HEK293T (cell line): ENCODE measurements at regions not wholly inside any gene's neighbourhood (a gene's known extent, or its start where the extent isn't known, plus 50 kb on each side); places are given as distances from the start of the nearest gene placed in this dataset.

Source experiments
- FOXK2 ChIP-seq: fragments of 450-650 bp; IDR thresholded peaks from 2 replicates; pipeline ENCODE4 v1.6.1; 2016; ENCODE audit warnings: mild to moderate bottlenecking
- SUZ12 ChIP-seq: fragments of 450-650 bp; IDR thresholded peaks from 2 replicates; pipeline ENCODE4 v1.6.1; 2016; ENCODE audit warnings: mild to moderate bottlenecking
- TARDBP ChIP-seq: fragments of 450-650 bp; IDR thresholded peaks from 2 replicates; pipeline ENCODE4 v1.6.1; 2016

DNA sequence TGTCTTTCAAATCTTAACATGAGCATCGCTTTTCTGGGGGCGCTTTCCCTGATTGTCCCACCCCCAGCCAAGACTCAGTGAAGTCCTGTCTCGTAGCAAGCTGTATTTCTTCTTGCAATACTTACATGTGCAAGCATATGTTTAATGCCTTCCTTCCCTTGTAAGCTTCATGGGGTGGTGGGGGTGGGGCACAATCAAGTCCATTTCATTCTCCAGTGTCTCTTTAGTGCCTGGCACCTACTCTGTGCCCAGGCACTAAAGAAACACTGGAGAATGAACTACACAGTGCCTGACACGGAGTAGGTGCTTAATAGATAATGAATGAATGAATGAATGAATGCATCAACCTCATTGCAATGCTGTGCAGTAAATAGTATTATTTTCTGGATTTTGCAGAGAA, 143.1 kb downstream of the PLPP3 start:
- TF ChIP-seq FOXK2 (no peak), SUZ12 (no peak), TARDBP (no peak)
